GM20000 (cell line): ENCODE measurements at regions not wholly inside any gene's neighbourhood (a gene's known extent, or its start where the extent isn't known, plus 50 kb on each side); places are given as distances from the start of the nearest gene placed in this dataset.

Experiments used
- DNase-seq: peaks from one replicate; pipeline ENCODE4 v3.0.0; 2012; ENCODE audit warnings: low spot score
- TF ChIP-seq, protein P1 (sequence below): IDR thresholded peaks from 2 replicates; pipeline ENCODE4 v1.5.1; 2012; ENCODE audit warnings: mild to moderate bottlenecking, control low read depth; ENCODE audit errors: extremely low read depth, missing control alignments

DNA sequence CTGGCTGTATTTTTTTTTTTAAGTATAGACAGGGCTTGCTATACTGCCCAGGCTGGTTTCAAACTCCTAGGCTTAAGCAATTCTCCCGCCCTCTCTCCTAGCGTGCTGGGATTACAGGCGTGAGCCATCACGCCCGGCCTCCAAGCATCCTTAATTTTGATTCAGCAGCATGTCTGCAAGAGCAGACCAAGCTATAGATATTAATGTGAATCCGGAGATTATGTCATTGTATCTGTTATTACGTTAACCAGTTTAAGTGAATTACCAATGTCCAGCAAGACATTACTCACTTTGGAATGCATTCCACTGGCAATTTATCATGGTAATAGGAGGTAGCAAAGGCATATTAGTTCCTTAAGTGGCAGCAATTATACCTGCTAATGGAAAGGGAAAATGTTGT lies 179.7 kb downstream of the CHRM3 start:
- TF ChIP-seq, protein P1, sequence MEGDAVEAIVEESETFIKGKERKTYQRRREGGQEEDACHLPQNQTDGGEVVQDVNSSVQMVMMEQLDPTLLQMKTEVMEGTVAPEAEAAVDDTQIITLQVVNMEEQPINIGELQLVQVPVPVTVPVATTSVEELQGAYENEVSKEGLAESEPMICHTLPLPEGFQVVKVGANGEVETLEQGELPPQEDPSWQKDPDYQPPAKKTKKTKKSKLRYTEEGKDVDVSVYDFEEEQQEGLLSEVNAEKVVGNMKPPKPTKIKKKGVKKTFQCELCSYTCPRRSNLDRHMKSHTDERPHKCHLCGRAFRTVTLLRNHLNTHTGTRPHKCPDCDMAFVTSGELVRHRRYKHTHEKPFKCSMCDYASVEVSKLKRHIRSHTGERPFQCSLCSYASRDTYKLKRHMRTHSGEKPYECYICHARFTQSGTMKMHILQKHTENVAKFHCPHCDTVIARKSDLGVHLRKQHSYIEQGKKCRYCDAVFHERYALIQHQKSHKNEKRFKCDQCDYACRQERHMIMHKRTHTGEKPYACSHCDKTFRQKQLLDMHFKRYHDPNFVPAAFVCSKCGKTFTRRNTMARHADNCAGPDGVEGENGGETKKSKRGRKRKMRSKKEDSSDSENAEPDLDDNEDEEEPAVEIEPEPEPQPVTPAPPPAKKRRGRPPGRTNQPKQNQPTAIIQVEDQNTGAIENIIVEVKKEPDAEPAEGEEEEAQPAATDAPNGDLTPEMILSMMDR = no peak
- DNase-seq = no peak

DNA sequence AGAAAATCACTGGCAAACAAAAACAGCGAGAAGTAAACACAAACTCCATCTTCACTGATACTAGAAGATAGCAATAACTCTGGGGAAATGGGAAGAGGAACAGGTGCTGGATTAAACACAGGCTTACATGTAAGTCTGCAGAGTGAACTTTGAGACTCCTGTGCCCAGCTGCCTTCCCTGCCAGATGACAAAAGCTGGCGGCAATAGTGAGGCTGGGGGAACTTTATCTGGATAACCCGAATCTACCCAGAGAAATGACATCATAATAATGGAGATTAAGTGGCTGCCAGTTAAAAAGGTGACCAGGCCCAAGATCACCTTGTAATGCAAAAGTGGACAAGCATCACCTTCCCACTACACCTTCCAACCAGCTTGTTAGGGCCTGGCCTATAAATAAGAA lies 184.5 kb downstream of the CHRM3 start:
- TF ChIP-seq, protein P1 = no peak
- no peak for DNase-seq

DNA sequence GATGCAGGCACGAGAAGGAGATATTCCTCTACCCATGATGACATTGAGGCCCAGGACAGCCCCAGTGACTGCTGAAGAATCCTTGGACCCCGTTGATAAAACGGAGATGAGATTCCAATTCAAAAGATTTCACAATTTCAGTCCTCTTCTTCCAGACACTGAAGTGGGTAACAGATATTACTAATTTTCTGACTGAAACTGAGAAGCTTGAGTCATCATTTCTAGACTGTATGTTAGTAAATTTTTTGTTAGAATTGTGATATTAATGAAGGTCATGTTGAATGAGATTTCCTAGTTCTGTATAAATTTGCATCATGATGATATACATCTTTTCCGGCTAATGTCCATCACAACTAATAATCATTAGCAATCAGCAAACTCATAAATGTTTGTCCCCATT lies 185.8 kb downstream of the CHRM3 start:
- no peak for DNase-seq
- TF ChIP-seq, protein P1 = no peak

DNA sequence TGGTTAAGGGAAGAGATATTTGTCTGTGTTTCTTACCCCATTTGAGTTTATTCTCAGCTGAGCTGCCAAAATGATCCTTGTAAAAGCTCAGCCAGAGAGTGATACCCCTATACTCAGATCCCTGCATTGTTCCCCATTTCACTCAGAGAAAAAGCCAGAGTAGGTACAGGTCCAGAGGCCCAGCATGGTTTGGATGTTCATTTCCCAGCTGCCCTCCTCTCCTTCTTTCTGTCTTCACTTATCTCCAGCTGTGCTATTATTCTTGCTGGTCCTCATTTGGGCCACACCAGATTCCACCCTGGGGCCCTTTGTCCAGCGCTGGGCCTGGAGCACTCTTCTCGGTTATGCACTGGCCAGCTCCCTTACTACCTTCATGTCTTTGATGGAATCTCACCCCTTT lies 187.7 kb downstream of the CHRM3 start:
- TF ChIP-seq, protein P1 = no peak
- no peak for DNase-seq

GRCh38 chr1:239575113-239575512 lies 188.7 kb downstream of the CHRM3 start:
- DNase-seq = no peak
- TF ChIP-seq, protein P1 = no peak

DNA sequence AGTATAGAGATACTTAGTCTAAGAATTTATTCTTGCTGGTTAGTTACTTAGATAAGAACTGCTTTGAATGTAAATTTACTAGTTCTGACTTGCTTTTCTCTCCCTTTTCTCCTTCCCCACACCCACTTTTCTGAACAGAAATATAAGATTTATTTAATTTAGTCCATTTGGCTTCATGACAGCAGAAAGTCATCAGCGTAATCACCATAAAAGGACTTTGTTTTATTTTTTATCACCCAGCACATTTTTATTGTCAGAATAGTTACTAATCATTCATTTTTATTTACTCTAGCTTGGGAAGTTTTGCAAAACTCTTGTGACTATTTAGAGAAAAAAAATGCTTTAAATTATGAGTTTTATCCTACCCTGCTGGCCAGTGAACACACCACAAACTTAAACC lies 197.2 kb downstream of the CHRM3 start:
- DNase-seq = no peak
- TF ChIP-seq, protein P1 = no peak

DNA sequence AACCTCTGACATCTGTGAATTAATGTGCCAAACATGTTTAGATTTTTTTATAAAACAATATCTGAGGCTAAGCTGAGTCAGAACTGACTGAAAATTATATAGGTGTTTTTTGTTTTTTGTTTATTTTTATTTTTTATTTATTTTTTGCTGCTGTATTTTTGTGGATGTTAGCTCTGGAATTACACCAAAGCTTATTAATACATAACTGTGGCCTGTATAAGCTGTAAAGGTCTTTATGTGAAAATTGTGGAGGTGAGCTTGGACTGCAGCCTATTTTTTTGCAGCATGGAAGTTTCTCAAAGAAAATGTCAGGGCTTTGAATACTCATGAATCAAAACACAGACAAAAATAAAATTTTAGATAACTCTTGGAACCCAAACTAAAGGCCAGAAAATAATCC lies 199.8 kb downstream of the CHRM3 start:
- DNase-seq = no peak
- TF ChIP-seq, protein P1 = no peak
